Stomach (tissue), 8 donors: ENCODE measurements at regions not wholly inside any gene's neighbourhood (a gene's known extent, or its start where the extent isn't known, plus 50 kb on each side); places are given as distances from the start of the nearest gene placed in this dataset.
A peak's percentile ranks its signal among the peaks of the same experiment; 100 is the strongest.

ENCODE experiments used
- DNase-seq, 2 donors: peaks; one replicate each; pipeline versions ENCODE4 v3.0.0 to v3.0.0-alpha.2; 2013 to 2019
- H3K27ac ChIP-seq, 5 donors: fragments of 200-600 bp in 4 of 5; sonication (generic) in 4 of 5; one replicate each; pipeline ENCODE4 v1.5.1; 2013 to 2019; ENCODE audit warnings: mild to moderate bottlenecking in 1 of 5, moderate library complexity in 1 of 5
- H3K27me3 ChIP-seq, 3 donors: fragments of 200-600 bp; sonication (generic); one replicate each; pipeline ENCODE4 v1.5.1; 2017 to 2019; ENCODE audit warnings: mixed run types in 1 of 3
- H3K36me3 ChIP-seq, 4 donors: fragments of 200-600 bp; sonication (generic); 1 replicate in 3 of 4; 2 replicates in 1 of 4; pipeline ENCODE4 v1.5.1; 2016 to 2019
- H3K4me1 ChIP-seq, 4 donors: fragments of 200-600 bp; sonication (generic); one replicate each; pipeline ENCODE4 v1.5.1; 2016 to 2019
- H3K4me3 ChIP-seq, 4 donors: fragments of 200-600 bp; sonication (generic) in 3 of 4; one replicate each; pipeline ENCODE4 v1.5.1; 2016 to 2019; ENCODE audit warnings: mild to moderate bottlenecking in 1 of 4
- H3K9me3 ChIP-seq, 4 donors: fragments of 200-600 bp; sonication (generic); one replicate each; pipeline ENCODE4 v1.5.1; 2016 to 2019
- CTCF ChIP-seq, 7 experiments: fragments of 450-650 bp in 4 of 7; fragments of 200-600 bp in 3 of 7; sonication (generic) in 3 of 7; IDR thresholded peaks; one replicate each; pipeline ENCODE4 v1.5.1; 2016 to 2019; ENCODE audit warnings: antibody characterized with exemption in 7 of 7, control low read depth in 2 of 7, mild to moderate bottlenecking in 1 of 7
- EP300 ChIP-seq: sonication (generic); formaldehyde crosslinking; IDR thresholded peaks from one replicate; pipeline ENCODE4 v1.6.1; 2017; ENCODE audit warnings: antibody characterized with exemption
- POLR2A ChIP-seq, 4 donors: fragments of 450-650 bp; IDR thresholded peaks; one replicate each; pipeline ENCODE4 v1.6.1; 2016; ENCODE audit warnings: antibody characterized with exemption in 4 of 4, control low read depth in 2 of 4, mild to moderate bottlenecking in 1 of 4, moderate library complexity in 1 of 4
- POLR2AphosphoS5 ChIP-seq, 3 donors: sonication (generic); formaldehyde crosslinking; IDR thresholded peaks; one replicate each; pipeline ENCODE4 v1.6.1; 2016; ENCODE audit warnings: antibody characterized with exemption in 3 of 3
- WGBS, 5 donors: extraction: QIAGEN DNeasy Blood & Tissue Kit in 3 of 5; methylation state at CpG; one replicate each; pipeline versions ENCODE4 v1.1.5 to v1.1.7; 2013 to 2018; 5-methylcytosine and 5-hydroxymethylcytosine counted together
- intact Hi-C: fragments of 100-400 bp; cut with DNase I; formaldehyde crosslinking; loops from one replicate; pipeline ENCODE4 v1.15.1; 2023; ENCODE audit warnings: low total_unique reads
- donor health status: healthy with polysubstance abuse.
- donor health status: Bipolar disorder and iron deficiency.
- donor health status: healthy.

DNA sequence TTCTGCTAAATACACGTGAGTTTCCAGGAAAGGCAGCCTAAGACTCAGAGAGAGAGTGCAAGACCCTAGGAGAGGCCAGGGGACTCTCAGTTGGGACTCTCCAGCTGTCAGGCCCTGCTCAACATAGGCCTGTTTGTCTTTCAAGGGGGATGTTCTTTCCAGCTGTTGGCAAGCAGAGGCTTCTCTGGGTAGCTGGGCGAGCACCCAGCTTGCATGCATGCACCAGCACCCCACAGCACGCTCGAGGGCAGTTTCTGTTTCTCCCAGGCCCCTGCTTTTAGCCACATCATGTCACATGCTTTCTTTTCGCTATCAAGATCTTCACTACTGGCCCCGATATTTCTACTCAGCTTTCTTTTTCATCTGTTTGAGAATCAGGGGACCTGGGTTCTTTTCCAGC, 479.3 kb upstream of the HS6ST1 start:
- no peaks in the 10 kb centered on the region for H3K36me3 ChIP-seq
- H3K27me3 ChIP-seq: no peaks in the 10 kb centered on the region
- intact Hi-C loops: no loop called here
- WGBS, 5 donors: 64 to 80% (median 72%) methylated on average over 6 of the region's 6 CpGs
- TF ChIP-seq POLR2AphosphoS5 (IDR thresholded peaks at IDR 0.05): no peak
- DNase-seq: peak in 1 of 2 donors; percentile 21
- H3K4me3 ChIP-seq: no peak overlapping the region
- no peaks in the 10 kb centered on the region for H3K9me3 ChIP-seq
- H3K27ac ChIP-seq: no peak overlapping the region
- no peaks in the 10 kb centered on the region for H3K4me1 ChIP-seq

GRCh38 chr2:128798502-128799283, 480.0 kb upstream of the HS6ST1 start:
- TF ChIP-seq EP300: no peak
- no peak for TF ChIP-seq CTCF (IDR thresholded peaks at IDR 0.05)
- TF ChIP-seq POLR2A (IDR thresholded peaks at IDR 0.05): no peak
- no peak for TF ChIP-seq POLR2AphosphoS5 (IDR thresholded peaks at IDR 0.05)
- 78 to 85% (median 80%) methylated on average over 9 of the region's 9 CpGs for WGBS, 5 donors
- H3K27me3 ChIP-seq: no peaks in the 10 kb centered on the region
- no peaks in the 10 kb centered on the region for H3K4me1 ChIP-seq
- no peaks in the 10 kb centered on the region for H3K9me3 ChIP-seq
- no peaks in the 10 kb centered on the region for H3K36me3 ChIP-seq
- no peak overlapping the region for H3K4me3 ChIP-seq
- peak in 1 of 2 donors; percentile 2 for DNase-seq
- intact Hi-C loops: no loop called here
- H3K27ac ChIP-seq: no peak overlapping the region

- H3K27ac ChIP-seq: no peak overlapping the region
- 60 to 95% (median 83%) methylated on average over 1 of the region's 1 CpG for WGBS, 5 donors
- no peak for DNase-seq
- TF ChIP-seq EP300 (no peak), POLR2AphosphoS5 (IDR thresholded peaks at IDR 0.05) (no peak), POLR2A (IDR thresholded peaks at IDR 0.05) (no peak), CTCF (IDR thresholded peaks at IDR 0.05) (no peak)
- intact Hi-C loops: no loop called here
- no peaks in the 10 kb centered on the region for H3K9me3 ChIP-seq
- no peaks in the 10 kb centered on the region for H3K36me3 ChIP-seq
- no peaks in the 10 kb centered on the region for H3K27me3 ChIP-seq
- no peaks in the 10 kb centered on the region for H3K4me1 ChIP-seq
- H3K4me3 ChIP-seq: no peak overlapping the region
These were observed 480.6 kb upstream of the HS6ST1 start for GRCh38 chr2:128799284-128799552.

GRCh38 chr2:128799730-128800129, 481.1 kb upstream of the HS6ST1 start:
- Histone ChIP-seq H3K4me3 (no peak overlapping the region), H3K4me1 (no peaks in the 10 kb centered on the region), H3K36me3 (no peaks in the 10 kb centered on the region), H3K27ac (no peak overlapping the region), H3K27me3 (no peaks in the 10 kb centered on the region), H3K9me3 (no peaks in the 10 kb centered on the region)
- DNase-seq: no peak
- 80 to 89% (median 84%) methylated on average over 2 of the region's 2 CpGs for WGBS, 5 donors
- TF ChIP-seq POLR2AphosphoS5 (IDR thresholded peaks at IDR 0.05) (no peak), CTCF (IDR thresholded peaks at IDR 0.05) (no peak), POLR2A (IDR thresholded peaks at IDR 0.05) (no peak)
- intact Hi-C loops: no loop called here

- H3K4me1 ChIP-seq: no peaks in the 10 kb centered on the region
- H3K27me3 ChIP-seq: no peaks in the 10 kb centered on the region
- no peak for TF ChIP-seq POLR2A (IDR thresholded peaks at IDR 0.05)
- no peak overlapping the region for H3K27ac ChIP-seq
- 50 to 76% (median 66%) methylated on average over 1 of the region's 1 CpG for WGBS, 5 donors
- intact Hi-C loops: no loop called here
- no peak overlapping the region for H3K4me3 ChIP-seq
- DNase-seq: no peak
- no peaks in the 10 kb centered on the region for H3K9me3 ChIP-seq
- no peaks in the 10 kb centered on the region for H3K36me3 ChIP-seq
These were observed 482.9 kb upstream of the HS6ST1 start for GRCh38 chr2:128801576-128801975.
